AG04449 (cell line): ENCODE measurements at regions not wholly inside any gene's neighbourhood (a gene's known extent, or its start where the extent isn't known, plus 50 kb on each side); places are given as distances from the start of the nearest gene placed in this dataset.

ENCODE experiments used
- CTCF ChIA-PET: fragments of 350-600 bp; formaldehyde crosslinking; extraction: SDS; loops from one replicate; lab custom pipeline; 2021; ENCODE audit warnings: antibody characterized with exemption; lab: Yijun Ruan, JAX
- POLR2A ChIA-PET: fragments of 400-600, 350-600 bp; formaldehyde crosslinking; extraction: SDS; loops from one replicate; lab custom pipeline; 2020; ENCODE audit warnings: antibody characterized with exemption, inconsistent platforms; lab: Yijun Ruan, JAX
- DNase-seq: peaks from one replicate; pipeline ENCODE4 v3.0.0-alpha.2; 2010; ENCODE audit warnings: low read depth, low spot score
- H3K4me3 ChIP-seq: 2 replicates; pipeline ENCODE4 v1.5.1; 2011; ENCODE audit warnings: low read depth, mild to moderate bottlenecking, control low read depth, low read length
- TF ChIP-seq, protein P1 (sequence below): IDR thresholded peaks from one replicate; pipeline ENCODE4 v1.5.1; 2011; ENCODE audit warnings: mild to moderate bottlenecking, moderate library complexity, low read length, control low read depth, inconsistent platforms; ENCODE audit not compliant: insufficient read depth; ENCODE audit errors: missing control alignments

DNA sequence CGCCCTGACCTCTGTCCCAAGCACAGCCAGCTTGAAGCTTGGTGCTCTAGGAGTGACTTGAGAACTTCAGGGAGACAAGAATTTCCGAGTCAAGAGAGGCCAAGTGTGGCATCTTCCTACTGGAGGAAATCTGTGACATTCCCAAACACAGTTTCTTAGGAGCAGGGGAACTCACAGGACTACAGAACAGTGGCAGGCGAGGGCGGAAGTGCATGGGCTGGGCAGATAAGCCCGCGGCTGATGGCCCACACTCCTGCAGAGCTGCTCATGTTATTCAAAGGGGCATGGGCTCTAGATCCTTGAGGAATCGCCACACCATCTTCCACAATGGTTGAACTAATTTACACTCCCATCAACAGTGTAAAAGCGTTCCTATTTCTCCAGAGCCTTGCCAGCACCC, 168.8 kb downstream of the KATNAL1 start:
- CTCF ChIA-PET = no interaction called here
- POLR2A ChIA-PET = no interaction called here
- TF ChIP-seq, protein P1, sequence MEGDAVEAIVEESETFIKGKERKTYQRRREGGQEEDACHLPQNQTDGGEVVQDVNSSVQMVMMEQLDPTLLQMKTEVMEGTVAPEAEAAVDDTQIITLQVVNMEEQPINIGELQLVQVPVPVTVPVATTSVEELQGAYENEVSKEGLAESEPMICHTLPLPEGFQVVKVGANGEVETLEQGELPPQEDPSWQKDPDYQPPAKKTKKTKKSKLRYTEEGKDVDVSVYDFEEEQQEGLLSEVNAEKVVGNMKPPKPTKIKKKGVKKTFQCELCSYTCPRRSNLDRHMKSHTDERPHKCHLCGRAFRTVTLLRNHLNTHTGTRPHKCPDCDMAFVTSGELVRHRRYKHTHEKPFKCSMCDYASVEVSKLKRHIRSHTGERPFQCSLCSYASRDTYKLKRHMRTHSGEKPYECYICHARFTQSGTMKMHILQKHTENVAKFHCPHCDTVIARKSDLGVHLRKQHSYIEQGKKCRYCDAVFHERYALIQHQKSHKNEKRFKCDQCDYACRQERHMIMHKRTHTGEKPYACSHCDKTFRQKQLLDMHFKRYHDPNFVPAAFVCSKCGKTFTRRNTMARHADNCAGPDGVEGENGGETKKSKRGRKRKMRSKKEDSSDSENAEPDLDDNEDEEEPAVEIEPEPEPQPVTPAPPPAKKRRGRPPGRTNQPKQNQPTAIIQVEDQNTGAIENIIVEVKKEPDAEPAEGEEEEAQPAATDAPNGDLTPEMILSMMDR = no peak
- no peak for DNase-seq
- no peak overlapping the region for H3K4me3 ChIP-seq

DNA sequence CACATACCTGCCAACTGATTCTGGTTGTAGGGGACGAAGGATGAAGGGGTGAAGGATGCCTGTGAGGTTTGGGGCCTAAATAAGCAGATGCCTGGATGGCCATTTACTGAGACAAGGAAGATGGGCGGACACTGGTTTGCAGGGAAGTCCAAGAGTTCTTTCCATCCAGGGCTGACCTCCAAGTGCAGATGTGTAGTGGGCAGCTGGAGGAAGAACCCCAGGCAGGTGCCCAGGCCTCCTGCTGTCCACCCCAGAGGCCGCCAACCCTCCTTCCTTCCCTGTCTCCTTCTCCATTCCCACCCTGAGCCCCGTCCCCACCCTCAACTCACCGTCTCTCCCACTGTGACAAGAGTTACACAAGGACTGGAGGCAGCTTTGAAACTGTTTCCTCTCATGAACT, 171.5 kb downstream of the KATNAL1 start:
- no peak overlapping the region for H3K4me3 ChIP-seq
- no peak for DNase-seq
- CTCF ChIA-PET = interaction anchor here (0.9 to 13.2 kb wide), 6 partner anchors 11 to 415 kb away, joined by 3 to 248 read pairs (median 53); no protein-coding TSS in a partner anchor
- POLR2A ChIA-PET = no interaction called here
- TF ChIP-seq, protein P1 = no peak

DNA sequence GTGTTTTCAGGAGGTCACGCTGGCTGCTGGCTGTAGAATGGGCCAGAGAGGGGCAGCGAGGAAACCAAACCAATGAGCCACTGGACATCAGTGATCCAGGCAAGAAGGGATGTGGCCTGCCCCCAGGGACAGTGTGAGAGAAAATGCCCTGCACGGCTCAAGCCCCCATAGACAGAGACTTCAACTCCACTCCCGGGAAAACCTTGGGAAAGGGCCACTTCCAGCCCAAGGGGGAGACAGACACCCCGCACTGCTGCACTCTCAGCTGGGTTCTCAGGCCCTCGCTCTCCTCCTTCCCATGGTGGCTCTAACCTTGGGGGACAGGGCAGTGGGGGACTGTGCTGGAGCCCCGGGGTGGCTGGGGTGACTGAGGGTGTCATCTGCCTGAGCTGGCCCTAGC, 172.0 kb downstream of the KATNAL1 start:
- CTCF ChIA-PET = interaction anchor here (1.2 to 13.2 kb wide), 7 partner anchors 12 to 446 kb away, joined by 4 to 248 read pairs (median 22); no protein-coding TSS in a partner anchor
- POLR2A ChIA-PET = no interaction called here
- DNase-seq = no peak
- TF ChIP-seq, protein P1 = no peak
- H3K4me3 ChIP-seq = no peak overlapping the region

DNA sequence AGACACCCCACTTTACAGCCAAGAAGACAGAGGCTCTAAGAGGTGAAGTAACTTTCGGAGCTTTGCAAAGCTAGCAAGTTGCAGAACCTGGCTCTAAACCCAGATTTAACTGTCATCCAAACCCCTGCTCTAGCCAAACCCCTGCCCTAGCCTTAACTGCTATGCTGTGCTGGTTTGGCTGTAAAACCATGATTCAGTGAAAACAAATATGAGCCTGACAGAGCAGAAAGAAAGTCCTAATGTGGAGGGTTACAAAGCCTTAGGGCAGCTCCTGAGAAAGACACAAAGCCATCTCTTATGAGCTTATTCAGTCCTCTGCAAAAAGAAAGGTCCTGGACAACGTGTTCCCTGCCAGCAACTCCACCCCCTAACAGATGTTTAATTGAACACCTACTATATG, 172.8 kb downstream of the KATNAL1 start:
- DNase-seq = no peak
- TF ChIP-seq, protein P1 = no peak
- H3K4me3 ChIP-seq = no peak overlapping the region
- CTCF ChIA-PET = interaction anchor here (1.3 to 13.2 kb wide), 7 partner anchors 12 to 447 kb away, joined by 5 to 248 read pairs (median 29); no protein-coding TSS in a partner anchor
- POLR2A ChIA-PET = no interaction called here

DNA sequence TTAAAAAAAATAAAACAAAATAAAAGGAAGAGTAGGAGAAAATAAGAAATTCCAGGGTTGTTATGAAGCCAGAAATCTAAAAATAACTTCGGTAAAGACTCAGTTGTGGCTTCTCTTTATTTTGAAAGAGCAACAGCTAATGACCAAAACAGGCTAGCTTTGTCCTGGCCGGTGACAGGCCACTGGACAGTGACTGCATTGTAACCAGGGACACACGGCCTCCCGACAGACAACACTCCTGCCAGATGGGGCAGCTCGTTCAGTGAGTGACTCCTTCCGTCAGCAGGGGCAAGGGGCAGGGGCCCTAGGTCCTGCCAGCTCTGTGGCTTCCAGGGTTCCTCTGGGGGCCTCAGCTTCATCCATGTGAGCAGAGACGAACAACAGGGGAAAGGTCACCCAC, 173.4 kb downstream of the KATNAL1 start:
- no peak overlapping the region for H3K4me3 ChIP-seq
- TF ChIP-seq, protein P1 = no peak
- CTCF ChIA-PET = interaction anchor here (0.9 to 13.2 kb wide), 13 partner anchors 12 to 911 kb away, joined by 3 to 248 read pairs (median 16); no protein-coding TSS in a partner anchor
- POLR2A ChIA-PET = no interaction called here
- no peak for DNase-seq

DNA sequence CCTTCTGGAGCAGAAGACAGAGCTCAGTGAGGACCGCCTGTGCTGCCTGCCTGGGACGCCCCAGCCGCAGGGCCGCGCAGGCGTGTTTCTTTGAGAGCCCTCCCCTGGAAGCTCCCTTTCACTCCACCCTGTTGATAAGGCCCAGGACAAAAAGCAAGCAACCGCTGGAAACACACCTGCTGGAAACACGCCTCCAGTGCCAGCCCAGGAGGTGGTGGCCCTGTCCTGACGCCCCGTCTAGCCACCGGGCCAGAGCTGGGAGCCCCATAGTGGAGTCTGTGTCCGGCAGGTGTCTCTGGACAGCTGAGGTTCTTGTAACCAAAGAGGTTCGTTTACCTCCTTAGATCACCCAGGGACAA, 173.8 kb downstream of the KATNAL1 start:
- CTCF ChIA-PET = interaction anchor here (0.6 to 13.2 kb wide), 23 partner anchors 11 to 911 kb away, joined by 3 to 248 read pairs (median 10); no protein-coding TSS in a partner anchor
- no peak for DNase-seq
- POLR2A ChIA-PET = no interaction called here
- no peak overlapping the region for H3K4me3 ChIP-seq
- TF ChIP-seq, protein P1 = no peak
